HG03439 (cell line): ENCODE measurements at regions not wholly inside any gene's neighbourhood (a gene's known extent, or its start where the extent isn't known, plus 50 kb on each side); places are given as distances from the start of the nearest gene placed in this dataset.

Experiments
- ATAC-seq: cut with Tn5 transposase; IDR thresholded peaks from one replicate; pipeline ENCODE4 v1.9.1; 2021; ENCODE audit warnings: mild to moderate bottlenecking, moderate library complexity; ENCODE audit not compliant: unreplicated experiment

DNA sequence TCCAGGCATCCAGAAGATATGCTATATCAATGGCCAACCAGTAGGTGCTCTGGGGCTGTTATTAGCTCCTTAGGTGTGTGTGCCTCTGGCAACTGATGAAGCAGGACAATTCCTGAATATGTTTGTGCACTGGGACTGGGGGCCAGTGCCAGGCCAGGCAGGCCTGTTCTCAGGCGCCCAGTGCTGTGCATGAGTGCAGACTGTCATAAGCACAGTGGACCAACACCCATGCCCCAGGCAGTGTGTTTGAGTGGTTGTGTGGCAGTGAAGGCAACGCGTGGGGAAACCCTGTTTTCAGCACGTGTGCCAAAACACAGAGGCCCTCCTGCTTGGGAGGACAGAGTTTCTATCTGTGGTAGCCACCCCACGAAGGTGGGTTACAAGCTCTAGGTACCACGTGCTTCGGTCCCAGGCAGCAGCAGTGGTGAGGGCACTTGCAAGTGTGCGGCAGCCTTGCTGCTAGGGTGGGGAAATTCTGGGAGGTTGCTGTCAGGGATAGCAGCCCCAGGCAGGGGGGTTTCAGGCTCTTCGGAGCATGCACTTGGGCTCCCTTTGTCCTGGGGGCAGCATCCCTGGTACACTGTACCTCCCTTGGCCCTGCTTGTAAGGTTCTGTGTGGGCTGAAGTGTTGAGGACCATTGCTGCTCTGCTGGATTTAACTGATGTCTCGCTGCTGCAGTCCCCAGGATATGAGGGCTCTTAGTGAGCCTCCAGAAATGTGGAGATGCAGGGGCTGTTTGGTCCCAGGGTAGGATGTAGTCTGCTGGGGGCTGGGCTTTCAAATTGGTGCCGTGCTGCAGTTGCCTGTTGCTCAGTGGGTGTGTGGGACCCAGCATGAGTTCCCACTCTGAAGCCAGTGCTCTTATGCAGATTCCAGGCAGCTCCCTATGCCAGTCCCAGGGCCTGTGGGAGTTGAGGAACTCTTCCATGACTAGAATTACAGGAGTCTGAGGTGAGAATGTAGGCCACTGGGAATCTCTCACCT, 280.9 kb downstream of the RPRM start:
- ATAC-seq, result no peak

DNA sequence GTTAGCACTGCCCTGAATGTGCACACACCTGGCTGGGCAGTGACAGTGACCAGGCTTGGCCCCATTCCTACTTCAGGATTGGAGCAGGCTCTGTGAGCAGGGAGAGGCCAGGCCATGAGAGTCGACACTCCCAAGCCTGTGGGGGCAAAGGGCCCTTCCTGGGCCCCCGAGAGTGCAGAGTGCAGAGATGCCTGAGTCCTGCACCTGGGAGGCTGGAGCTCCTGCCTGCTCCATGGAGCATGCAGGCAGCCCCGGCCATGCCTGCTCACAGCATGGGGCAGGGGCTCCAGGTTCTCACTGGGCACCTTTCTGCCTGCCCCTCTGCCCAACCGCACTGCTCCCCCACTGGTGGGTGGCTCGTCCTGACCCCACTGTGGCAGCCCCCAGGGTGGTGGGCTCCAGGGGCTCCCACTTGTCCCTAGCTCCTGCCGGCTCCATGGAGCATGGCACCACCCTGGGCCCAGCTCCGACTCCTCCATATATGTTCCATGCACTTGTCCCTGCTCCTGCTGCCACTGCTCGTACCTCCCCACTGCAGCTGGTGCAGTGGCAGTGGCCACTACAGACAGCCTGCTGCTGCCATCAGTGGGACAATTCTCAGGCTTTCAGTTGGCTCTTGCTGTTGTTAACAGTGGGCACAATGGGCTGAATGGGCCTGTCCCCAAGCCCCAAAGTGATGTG, 282.0 kb downstream of the RPRM start:
- no peak for ATAC-seq

DNA sequence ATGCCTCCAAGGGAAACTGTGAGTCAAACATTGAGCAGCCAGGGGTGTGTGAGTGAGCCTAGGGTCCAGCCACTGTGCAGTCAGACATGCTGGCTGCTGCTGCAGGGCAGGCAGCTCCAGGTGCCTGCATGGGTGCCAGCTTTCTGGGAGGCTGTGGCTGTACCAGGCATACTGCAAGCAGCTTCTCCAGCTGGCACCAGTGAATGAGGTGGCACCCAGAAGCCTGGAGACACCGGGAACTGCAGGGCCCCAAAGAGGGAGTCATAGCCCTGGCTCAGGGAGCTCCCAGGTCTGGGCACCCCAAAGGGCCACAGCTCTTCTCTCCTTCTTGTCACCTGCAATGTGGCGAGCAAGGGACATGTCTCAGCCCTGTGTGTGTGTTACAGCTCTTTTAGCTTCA, 283.2 kb downstream of the RPRM start:
- ATAC-seq, result no peak

DNA sequence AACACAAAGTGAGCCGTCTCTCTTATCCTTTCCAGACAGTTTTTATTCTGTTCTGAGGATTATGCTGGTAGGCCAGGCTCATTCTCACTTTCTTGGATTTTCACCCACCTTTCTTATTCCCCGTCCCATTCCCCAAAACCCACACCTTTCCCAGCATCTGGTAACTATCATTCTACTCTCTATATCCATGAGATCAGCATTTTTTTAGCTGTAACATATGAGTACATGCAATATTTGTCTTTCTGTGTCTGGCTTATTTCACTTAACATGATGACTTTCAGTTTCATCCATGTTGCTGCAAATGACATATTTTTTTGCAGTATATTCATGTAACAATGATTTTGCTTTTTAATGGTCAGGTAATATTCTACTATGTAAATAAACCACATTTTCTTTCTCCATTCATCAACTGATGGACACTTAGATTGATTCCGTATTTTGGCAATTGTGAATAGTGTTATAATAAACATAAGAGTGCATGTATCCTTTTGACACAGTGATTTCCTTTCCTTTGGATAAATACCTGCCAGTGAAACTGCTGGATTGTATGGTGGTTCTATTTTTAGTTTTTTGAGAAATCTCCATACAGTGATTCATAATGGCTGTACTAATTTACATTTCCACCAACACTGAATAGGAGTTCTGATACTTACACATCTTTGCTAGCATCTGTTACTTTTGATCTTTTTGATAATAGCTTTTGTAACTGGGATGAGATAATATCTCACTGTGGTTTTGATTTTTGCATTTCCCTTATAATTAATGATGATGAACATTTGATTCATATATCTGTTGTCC, 289.3 kb downstream of the RPRM start:
- no peak for ATAC-seq

DNA sequence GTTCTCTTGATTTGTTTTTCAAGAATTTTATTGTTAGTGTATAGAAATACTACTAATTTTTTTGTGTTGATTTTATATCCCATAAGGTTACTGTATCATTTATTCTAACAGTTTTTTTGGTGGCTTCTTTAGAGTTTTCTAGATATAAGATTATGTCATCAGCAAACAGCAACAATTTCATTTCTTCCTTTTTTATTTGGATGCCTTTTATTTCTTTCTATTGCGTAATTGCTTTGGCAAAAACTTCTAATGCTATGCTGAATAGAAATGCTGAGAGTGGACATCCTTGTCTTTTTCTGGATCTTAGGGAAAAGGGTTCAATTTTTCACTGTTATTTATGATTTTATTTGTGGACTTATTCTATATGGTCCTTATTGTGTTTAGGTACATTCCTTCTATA, 298.8 kb downstream of the RPRM start:
- ATAC-seq, result no peak

DNA sequence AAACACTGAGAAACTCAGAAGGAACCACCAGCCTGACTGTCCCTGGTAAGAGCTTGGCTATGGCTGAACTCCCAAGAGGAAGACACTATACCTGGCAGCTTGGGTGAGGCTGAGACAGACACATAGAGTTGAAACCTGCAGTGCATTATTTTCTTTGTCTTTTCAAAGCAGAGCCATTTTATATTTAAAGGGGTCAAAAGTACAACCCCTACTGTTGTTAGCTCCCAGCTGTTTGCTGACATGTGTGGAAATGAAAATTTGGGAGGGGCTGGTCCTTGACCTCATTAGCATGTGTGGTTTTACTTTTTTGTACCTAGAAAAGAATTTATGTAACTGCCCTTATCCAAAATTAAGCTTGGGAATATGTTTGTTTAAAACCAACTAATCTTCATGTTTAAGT, 309.0 kb downstream of the RPRM start:
- ATAC-seq, result no peak

DNA sequence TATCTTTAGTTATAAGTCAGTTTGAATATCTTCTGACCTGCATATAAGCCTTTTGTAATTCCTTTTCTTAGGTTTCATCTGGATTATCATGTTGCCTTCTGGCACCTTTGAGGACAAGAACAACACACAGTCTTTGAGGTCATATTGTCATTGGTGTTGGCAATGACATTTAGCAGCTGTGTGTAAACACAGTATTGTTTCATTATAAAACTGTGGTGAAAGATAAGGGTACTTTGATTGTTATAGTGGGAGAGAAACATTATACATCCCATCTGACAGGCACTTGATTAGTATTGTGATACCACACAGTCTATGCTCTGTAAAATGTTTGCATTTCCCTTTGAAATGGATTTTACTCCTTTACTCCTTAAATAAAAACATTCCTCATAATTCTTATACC, 313.5 kb downstream of the RPRM start:
- ATAC-seq, result no peak

DNA sequence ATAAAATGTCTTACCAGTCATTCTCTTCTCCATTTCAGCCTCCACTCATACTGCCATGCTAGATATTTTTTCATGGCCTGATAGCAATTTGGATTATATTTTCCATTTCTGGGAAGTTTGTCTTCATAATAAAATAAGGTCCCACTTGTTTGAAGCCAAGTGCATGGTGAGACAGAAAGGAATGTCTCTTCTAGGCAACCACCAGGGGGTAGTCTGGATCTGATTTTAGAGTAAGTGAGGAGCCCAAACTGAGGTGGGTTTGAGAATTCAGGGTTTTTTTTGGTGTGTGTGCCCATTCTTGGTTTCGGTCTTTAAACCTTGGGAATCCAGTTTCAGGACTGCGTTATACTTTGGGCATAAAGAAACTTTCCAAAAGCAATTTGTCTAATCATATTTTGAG, 315.5 kb downstream of the RPRM start:
- no peak for ATAC-seq

DNA sequence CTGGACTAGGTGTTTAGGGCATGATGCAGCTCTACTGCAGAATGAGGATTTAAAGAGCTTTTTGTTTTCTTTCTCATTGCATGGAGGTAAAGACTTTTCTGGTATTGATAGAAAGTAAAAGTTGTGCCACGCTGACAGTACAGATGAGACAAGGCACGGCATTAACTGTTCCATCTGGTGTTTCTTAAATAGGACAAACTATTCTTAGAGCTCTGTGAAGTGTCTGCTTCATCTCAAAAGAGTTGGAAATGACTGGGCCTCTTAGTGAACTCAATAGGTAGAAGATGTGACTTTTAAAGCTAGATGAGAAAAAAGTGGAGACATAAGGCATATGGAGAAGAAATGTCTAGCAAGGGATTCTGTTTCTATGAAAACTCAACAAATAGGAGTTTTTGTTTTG, 321.8 kb downstream of the RPRM start:
- no peak for ATAC-seq

DNA sequence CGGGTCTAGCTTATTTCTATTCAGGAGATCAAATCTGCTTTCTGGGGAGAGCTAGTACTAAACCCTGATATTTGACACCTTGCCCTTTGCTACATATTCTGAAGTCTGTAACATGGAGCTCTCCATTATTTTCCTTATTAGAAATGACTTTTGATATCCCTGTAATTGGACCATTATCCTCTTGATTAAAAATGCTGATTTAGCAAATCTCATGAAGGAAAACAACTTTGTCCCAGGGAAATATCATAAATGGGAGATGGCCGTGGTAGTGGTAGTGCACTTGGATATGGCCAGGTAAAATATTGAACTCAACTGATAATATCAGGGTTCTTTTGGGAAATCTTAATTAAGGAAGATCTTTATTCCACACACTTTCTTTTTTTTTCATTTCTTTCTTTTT, 326.5 kb downstream of the RPRM start:
- ATAC-seq, result no peak

DNA sequence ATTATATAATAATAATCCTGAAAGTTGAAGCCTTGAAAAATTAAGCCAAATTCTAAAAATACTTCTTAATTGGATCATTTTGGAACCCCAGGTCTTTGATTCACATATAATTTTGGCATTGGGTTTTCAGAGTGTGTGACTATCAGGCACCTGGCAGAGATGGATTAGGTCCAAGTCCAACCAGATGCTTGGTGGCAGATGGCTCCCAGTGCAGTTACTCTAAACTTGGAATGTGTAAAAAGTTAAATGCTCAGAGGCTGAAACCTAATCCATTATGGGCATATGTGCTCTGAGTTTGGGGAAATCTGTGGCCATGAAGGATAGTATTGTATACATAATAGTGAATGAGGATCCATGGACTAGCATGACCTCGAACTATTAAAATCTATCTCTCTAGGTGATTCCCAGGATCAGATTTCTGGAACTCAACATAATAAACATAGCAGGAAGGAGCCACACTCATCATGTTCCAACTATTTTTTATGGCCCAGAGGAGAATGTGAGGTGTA, 333.0 kb downstream of the RPRM start:
- no peak for ATAC-seq

DNA sequence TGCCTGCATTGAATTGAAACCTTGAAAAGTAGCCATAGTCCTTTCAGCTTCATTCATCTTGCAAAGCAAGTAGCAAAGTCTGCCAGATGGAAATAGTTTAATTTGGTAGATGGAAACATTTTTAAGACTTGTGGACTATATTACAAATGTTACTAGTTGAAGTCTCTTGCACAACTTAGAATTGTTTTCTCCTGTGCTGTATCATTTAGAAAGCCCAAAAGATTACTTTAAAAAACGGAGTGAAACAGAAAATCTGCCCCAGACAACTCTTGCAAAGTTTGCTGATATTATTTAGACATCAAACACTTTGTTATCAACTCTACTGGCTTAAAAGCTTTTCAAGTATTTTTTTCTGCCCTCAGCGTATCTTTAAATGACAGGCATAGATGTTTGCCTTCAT, 335.0 kb downstream of the RPRM start:
- no peak for ATAC-seq

DNA sequence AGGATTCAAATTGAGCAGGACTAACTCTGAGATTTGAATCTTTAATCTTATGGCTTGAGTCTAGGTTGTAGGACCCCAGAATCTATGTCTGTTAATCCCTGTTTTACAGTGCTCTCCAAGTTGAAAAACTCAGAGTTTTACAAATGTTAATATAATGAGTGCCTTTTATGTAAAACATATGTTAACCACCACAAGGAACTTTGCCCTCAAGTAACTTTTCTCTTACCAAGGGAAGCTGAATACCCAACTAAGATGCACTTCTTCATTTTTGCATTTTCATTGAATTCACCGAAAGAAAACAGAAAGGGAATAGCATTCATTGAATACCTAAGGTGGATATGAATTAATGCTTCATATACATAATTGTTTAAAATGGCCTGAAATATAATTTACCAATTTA, 338.1 kb downstream of the RPRM start:
- ATAC-seq, result no peak

DNA sequence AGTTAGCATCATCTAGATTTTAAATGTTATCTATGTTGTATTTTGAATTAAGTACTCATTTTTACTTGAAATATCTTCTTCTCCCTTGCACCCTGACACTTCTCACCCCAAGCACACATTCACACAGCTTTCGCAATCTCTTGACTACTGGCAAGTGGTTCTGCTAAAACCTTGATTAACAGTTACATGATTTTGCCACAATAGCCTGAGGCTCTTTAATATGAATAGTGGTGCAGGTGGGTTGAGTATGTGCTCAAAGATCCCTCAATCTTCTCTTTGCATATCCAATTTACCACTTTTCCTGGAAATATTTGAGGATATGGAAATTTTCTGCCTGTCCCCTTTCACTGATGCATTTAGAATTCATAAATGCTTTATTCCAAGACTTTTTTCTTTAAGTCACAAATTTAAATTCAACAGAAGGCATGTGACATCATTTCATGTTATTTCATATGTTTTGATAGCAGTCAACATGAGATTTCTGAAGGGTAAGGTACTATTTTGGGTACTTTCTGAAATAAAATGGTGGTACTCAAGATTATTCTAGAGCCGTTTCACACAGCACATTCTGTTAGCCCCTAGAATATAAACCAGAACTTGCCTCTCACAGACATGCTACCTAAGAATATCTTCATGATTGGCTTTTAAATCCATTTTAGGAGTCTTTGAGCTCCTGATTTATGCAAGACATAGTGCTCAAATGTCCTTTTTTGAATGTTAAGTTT, 339.7 kb downstream of the RPRM start:
- ATAC-seq, result no peak

DNA sequence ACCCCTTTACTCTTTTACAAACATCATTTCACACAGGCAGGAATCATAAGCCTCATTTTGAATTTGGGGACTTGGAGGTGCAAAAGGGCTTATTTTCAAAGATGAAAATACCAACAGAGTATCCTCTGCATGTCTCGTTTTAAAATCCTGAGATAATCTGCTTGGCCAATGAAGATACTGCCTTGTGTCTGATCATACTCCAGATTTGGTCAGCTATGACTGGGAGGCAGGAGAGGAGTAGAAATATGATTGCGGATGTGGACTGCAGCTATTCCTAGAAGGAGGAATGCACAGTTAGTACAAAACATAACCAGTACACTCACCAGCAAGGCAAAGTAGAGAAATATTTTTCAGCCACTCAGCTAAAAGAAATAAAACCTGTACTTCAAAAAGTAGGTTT, 342.3 kb downstream of the RPRM start:
- no peak for ATAC-seq

DNA sequence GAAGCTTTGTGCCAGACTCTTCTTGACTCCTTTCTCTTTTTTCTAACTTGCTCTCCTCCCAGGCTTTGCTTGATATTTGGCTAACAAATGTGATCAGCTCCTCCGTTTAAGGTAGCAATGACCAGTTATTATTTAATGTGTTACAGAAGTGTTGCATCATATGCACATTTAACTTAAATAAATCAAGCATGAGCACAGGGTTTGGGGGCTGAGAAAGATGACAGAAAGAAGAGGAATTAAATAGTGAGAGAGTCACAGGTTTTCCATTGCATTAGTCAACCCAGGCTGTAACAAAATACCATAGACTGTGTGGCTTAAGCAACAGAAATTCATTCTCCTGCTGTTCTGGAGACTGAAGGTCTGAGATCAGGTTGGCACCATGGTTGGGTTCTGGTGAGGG, 343.8 kb downstream of the RPRM start:
- no peak for ATAC-seq

DNA sequence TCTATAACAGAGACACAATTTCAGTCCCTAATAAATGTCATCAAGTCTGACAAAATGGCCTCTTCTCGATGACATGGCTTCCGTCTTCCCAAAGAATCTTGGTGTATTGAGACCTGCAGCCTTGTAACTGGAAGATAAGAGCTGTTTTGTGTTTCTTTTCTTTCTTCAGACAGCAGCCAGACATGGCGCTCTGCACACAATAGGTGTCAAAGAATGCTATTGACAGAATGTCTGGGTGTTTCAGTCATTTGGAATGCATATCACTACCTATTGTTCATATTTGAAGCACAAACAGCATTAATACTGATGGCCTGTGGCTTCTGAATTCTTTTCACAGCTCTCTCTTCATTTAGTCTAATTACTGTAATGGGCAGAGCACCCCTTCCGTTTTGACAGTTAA, 344.8 kb downstream of the RPRM start:
- ATAC-seq, result no peak

DNA sequence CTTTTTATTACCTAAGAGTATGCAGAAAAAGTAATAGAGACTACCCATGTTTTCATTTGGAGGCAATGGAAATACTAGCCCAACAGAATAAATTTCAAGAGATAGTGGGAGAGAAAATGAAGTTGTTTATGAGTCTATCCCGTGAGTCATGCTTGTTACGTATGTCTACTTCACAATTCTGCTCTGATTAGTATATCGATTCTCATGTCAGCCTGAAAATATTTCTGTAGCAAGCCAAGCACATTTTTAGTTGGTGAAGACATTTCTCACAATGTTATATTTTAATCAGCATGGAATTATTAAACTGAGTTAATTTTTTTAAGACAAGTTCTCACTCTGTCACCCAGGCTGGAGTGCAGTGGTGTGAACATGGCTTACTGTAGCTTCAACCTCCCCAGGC, 346.1 kb downstream of the RPRM start:
- no peak for ATAC-seq

DNA sequence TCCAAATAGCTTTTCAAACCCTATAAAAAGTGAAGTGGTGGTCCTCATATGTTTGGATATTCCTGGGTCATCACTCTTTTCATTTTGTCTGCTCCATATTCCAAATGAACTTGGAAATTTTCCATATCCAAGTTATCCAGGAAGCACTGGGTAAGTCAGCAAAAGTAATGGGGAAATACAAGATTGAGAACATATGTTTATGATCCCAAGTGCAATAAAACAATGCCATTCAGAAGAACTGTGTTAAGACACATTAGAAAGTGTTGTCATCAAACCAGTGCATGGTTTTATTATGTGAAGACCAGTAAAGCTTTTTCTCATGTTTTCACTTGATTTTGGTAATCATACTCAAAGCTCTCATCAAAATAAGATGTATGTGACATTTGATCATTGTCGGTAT, 363.4 kb downstream of the RPRM start:
- ATAC-seq, result no peak

DNA sequence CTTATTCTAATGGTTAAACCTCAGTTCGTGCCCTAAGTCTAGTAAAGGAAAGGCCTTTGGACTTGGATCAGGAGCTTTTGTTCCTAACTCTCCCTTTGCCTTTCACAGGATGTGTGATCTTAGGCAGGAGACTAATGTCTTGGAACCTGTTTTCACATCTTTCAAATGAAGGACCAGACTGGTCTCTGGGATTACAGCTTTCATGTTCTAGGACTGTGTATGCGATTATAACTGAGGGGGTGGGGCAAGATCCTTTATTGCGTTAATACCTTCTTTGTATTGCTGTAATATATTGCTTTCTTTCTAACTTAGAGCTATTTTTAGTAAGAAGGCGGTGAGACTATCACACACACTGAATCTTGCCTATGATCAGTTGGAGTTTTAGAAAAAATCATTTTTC, 368.1 kb downstream of the RPRM start:
- no peak for ATAC-seq

DNA sequence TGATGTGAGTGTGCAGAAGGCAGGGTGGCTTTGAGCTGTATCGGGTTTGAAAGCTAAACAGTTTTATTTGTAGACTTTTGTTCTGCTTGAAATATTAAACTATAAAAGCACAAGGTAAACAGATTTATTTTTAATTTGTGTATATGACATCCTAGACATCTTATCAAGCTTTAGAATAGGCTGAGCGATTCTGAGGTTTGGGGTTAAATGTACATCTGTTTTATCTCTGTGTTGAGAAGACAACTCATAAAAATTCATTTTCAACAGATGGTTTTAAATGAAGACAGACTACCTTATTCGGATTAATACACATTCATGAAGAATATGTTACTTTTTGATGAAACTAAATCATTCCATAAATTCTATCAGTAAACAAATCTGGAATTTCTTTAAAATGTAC, 368.8 kb downstream of the RPRM start:
- ATAC-seq, result no peak
